IMR-90 (cell line): ENCODE measurements at regions not wholly inside any gene's neighbourhood (a gene's known extent, or its start where the extent isn't known, plus 50 kb on each side); places are given as distances from the start of the nearest gene placed in this dataset.

Experiments used
- ATAC-seq: fragments of 200-7000 bp; cut with Tn5 transposase; 2 replicates; pipeline ENCODE4 v1.9.1; 2020; ENCODE audit warnings: low read depth, mild to moderate bottlenecking, moderate library complexity
- BruUV-seq: library from RNA; stranded (reverse); fragments of 400-500 nt; replicated peaks from 2 replicates; lab custom pipeline; 2021; lab: Mats Ljungman, UMichigan
- CTCF ChIA-PET: fragments of 300-600 bp; formaldehyde crosslinking; extraction: SDS; loops from one replicate; lab custom pipeline; 2021; ENCODE audit warnings: antibody characterized with exemption; lab: Yijun Ruan, JAX
- POLR2A ChIA-PET: fragments of 300-600 bp; sonication (Branson Sonifier 250); formaldehyde crosslinking; loops from one replicate; lab custom pipeline; 2022; ENCODE audit warnings: antibody characterized with exemption; ENCODE audit not compliant: unreplicated experiment; lab: Charles Lee
- DNase-seq: peaks from one replicate; pipeline ENCODE4 v3.0.0; 2013
- H2AFZ ChIP-seq: replicated peaks from 2 replicates; pipeline ENCODE3; 2013; ENCODE audit warnings: low read length, mild to moderate bottlenecking; ENCODE audit not compliant: poor library complexity
- H2AK5ac ChIP-seq: 2 replicates; pipeline ENCODE4 v1.6.1; 2013; ENCODE audit warnings: low read depth, low read length, inconsistent platforms
- H2AK9ac ChIP-seq: replicated peaks from 2 replicates; pipeline ENCODE3; 2013; ENCODE audit warnings: mild to moderate bottlenecking, low read depth, low read length, moderate library complexity; ENCODE audit not compliant: poor library complexity
- H2BK120ac ChIP-seq: 2 replicates; pipeline ENCODE4 v1.6.1; 2013; ENCODE audit warnings: low read depth, low read length, inconsistent platforms
- H2BK15ac ChIP-seq: 3 replicates; pipeline ENCODE4 v1.6.1; 2013; ENCODE audit warnings: low read depth, low read length, inconsistent platforms
- H2BK20ac ChIP-seq: 2 replicates; pipeline ENCODE4 v1.6.1; 2013; ENCODE audit warnings: low read depth, mild to moderate bottlenecking, inconsistent platforms, low read length, moderate library complexity
- H2BK5ac ChIP-seq: 2 replicates; pipeline ENCODE4 v1.6.1; 2013; ENCODE audit warnings: mild to moderate bottlenecking, low read depth, low read length, inconsistent platforms; ENCODE audit not compliant: poor library complexity, severe bottlenecking
- H3K14ac ChIP-seq: replicated peaks from 2 replicates; pipeline ENCODE4 v1.6.1; 2013; ENCODE audit warnings: low read depth, low read length, inconsistent platforms
- H3K18ac ChIP-seq: 2 replicates; pipeline ENCODE4 v1.6.1; 2013; ENCODE audit warnings: low read depth, low read length, control low read depth
- H3K23ac ChIP-seq: 2 replicates; pipeline ENCODE4 v1.6.1; 2013; ENCODE audit warnings: low read depth, low read length, inconsistent platforms
- H3K27ac ChIP-seq: 2 replicates; pipeline ENCODE4 v1.5.1; 2013; ENCODE audit warnings: mild to moderate bottlenecking, control low read depth, low read length; ENCODE audit not compliant: insufficient read depth
- H3K27me3 ChIP-seq: 2 replicates; pipeline ENCODE4 v1.6.1; 2013; ENCODE audit warnings: low read length; ENCODE audit not compliant: control insufficient read depth, insufficient read depth
- H3K36me3 ChIP-seq: 2 replicates; pipeline ENCODE4 v1.6.1; 2013; ENCODE audit warnings: low read length, mixed read lengths; ENCODE audit not compliant: control insufficient read depth, insufficient read depth
- H3K4ac ChIP-seq: 2 replicates; pipeline ENCODE4 v1.6.1; 2013; ENCODE audit warnings: low read depth, low read length, inconsistent platforms
- H3K4me1 ChIP-seq: 2 replicates; pipeline ENCODE4 v1.6.1; 2013; ENCODE audit warnings: low read length, mixed read lengths; ENCODE audit not compliant: control insufficient read depth, insufficient read depth
- H3K4me2 ChIP-seq: 2 replicates; pipeline ENCODE4 v1.6.1; 2013; ENCODE audit warnings: low read depth, mild to moderate bottlenecking, control low read depth, low read length, moderate library complexity
- H3K4me3 ChIP-seq: 2 replicates; pipeline ENCODE4 v1.5.1; 2013; ENCODE audit warnings: low read depth, mild to moderate bottlenecking, control low read depth, low read length, moderate library complexity; ENCODE audit not compliant: insufficient read depth
- H3K56ac ChIP-seq: 2 replicates; pipeline ENCODE4 v1.6.1; 2013; ENCODE audit warnings: low read length, inconsistent platforms; ENCODE audit not compliant: insufficient read depth; ENCODE audit errors: extremely low read depth
- H3K79me1 ChIP-seq, 2 experiments: 2 replicates each; pipeline ENCODE4 v1.6.1; 2013; ENCODE audit warnings: low read length in 2 of 2, inconsistent platforms in 1 of 2, low read depth in 1 of 2
- H3K9ac ChIP-seq: 2 replicates; pipeline ENCODE4 v1.6.1; 2013; ENCODE audit warnings: low read depth, low read length, control low read depth
- H3K9me1 ChIP-seq: 2 replicates; pipeline ENCODE4 v1.6.1; 2013; ENCODE audit warnings: low read length, inconsistent platforms; ENCODE audit not compliant: insufficient read depth
- H3K9me3 ChIP-seq: 2 replicates; pipeline ENCODE4 v1.6.1; 2013; ENCODE audit warnings: low read length; ENCODE audit not compliant: control insufficient read depth, insufficient read depth
- H4K20me1 ChIP-seq: 2 replicates; pipeline ENCODE4 v1.6.1; 2013; ENCODE audit warnings: low read length, inconsistent platforms; ENCODE audit not compliant: insufficient read depth
- H4K5ac ChIP-seq: 2 replicates; pipeline ENCODE4 v1.6.1; 2013; ENCODE audit warnings: mild to moderate bottlenecking, low read depth, low read length, control low read depth
- H4K8ac ChIP-seq, 2 experiments: 2 replicates each; pipeline ENCODE4 v1.6.1; 2013; ENCODE audit warnings: low read depth in 2 of 2, low read length in 2 of 2, control low read depth in 1 of 2, inconsistent platforms in 1 of 2
- H4K91ac ChIP-seq: 2 replicates; pipeline ENCODE4 v1.6.1; 2013; ENCODE audit warnings: low read depth, low read length, inconsistent platforms; ENCODE audit not compliant: insufficient read depth
- BHLHE40 ChIP-seq: fragments of 150-350 bp; IDR thresholded peaks from 2 replicates; pipeline ENCODE4 v1.6.1; 2016; ENCODE audit warnings: mild to moderate bottlenecking, low read depth, low read length
- CEBPB ChIP-seq: IDR thresholded peaks from 2 replicates; pipeline ENCODE4 v1.6.1; 2012; ENCODE audit warnings: low read depth, low read length, improper control_type of control experiment
- CHD1 ChIP-seq: IDR thresholded peaks from 2 replicates; pipeline ENCODE4 v1.6.1; 2012; ENCODE audit warnings: low read depth, low read length, improper control_type of control experiment
- CTCF ChIP-seq: conservative IDR thresholded peaks from 2 replicates; pipeline ENCODE4 v1.5.1; 2012; ENCODE audit warnings: mild to moderate bottlenecking, low read depth, low read length, improper control_type of control experiment
- FOS ChIP-seq: fragments of 150-350 bp; IDR thresholded peaks from 2 replicates; pipeline ENCODE4 v1.6.1; 2016; ENCODE audit warnings: low read depth, low read length
- MAFK ChIP-seq: IDR thresholded peaks from 2 replicates; pipeline ENCODE4 v1.6.1; 2012; ENCODE audit warnings: low read depth, low read length, improper control_type of control experiment
- MAZ ChIP-seq: IDR thresholded peaks from 2 replicates; pipeline ENCODE4 v1.6.1; 2012; ENCODE audit warnings: low read depth, mild to moderate bottlenecking, low read length, improper control_type of control experiment, moderate library complexity, borderline replicate concordance
- MXI1 ChIP-seq: IDR thresholded peaks from 2 replicates; pipeline ENCODE4 v1.6.1; 2012; ENCODE audit warnings: low read depth, mild to moderate bottlenecking, low read length, moderate library complexity, borderline replicate concordance
- NFE2L2 ChIP-seq: fragments of 150-350 bp; IDR thresholded peaks from 2 replicates; pipeline ENCODE4 v1.6.1; 2016; ENCODE audit warnings: low read depth, mild to moderate bottlenecking, low read length
- POLR2A ChIP-seq: IDR thresholded peaks from 2 replicates; pipeline ENCODE4 v1.6.1; 2012; ENCODE audit warnings: mild to moderate bottlenecking, low read depth, low read length
- RAD21 ChIP-seq: IDR thresholded peaks from 2 replicates; pipeline ENCODE4 v1.6.1; 2012; ENCODE audit warnings: low read length, improper control_type of control experiment
- RCOR1 ChIP-seq: IDR thresholded peaks from 2 replicates; pipeline ENCODE4 v1.6.1; 2012; ENCODE audit warnings: mild to moderate bottlenecking, low read length, improper control_type of control experiment; ENCODE audit not compliant: insufficient replicate concordance
- RFX5 ChIP-seq: IDR thresholded peaks from 2 replicates; pipeline ENCODE4 v1.8.0; 2012; ENCODE audit warnings: low read depth, mild to moderate bottlenecking, low read length, moderate library complexity
- SMC3 ChIP-seq: fragments of 150-350 bp; IDR thresholded peaks from 2 replicates; pipeline ENCODE4 v1.6.1; 2016; ENCODE audit warnings: low read depth, mild to moderate bottlenecking, antibody characterized with exemption, low read length, moderate library complexity
- USF2 ChIP-seq: fragments of 150-350 bp; IDR thresholded peaks from 2 replicates; pipeline ENCODE4 v1.6.1; 2017; ENCODE audit warnings: mild to moderate bottlenecking, antibody characterized with exemption, low read length, low read depth
- WGBS, 2 experiments: methylation state at CpG; one replicate each; pipeline versions ENCODE4 v1.1.5 to v1.1.7; 2013; ENCODE audit warnings: missing lambda C conversion rate in 2 of 2; ENCODE audit not compliant: insufficient read length in 1 of 2; ENCODE audit errors: extremely low coverage in 2 of 2; 5-methylcytosine and 5-hydroxymethylcytosine counted together
- dilution Hi-C: fragments of 300-500 bp; cut with HindIII; formaldehyde crosslinking; loops from one replicate; pipeline ENCODE4 v1.14.3; 2018; ENCODE audit warnings: low sequenced_read_pairs; ENCODE audit not compliant: unreplicated experiment
- in situ Hi-C: fragments of 300-500 bp; cut with MboI; formaldehyde crosslinking; loops from 3 replicates; pipeline ENCODE4 v1.14.3; 2019; ENCODE audit warnings: low sequenced_read_pairs, inconsistent platforms, mixed read lengths
- intact Hi-C: fragments of 100-400 bp; cut with micrococcal nuclease; formaldehyde crosslinking; loops from 2 replicates; pipeline ENCODE4 v1.10.0; 2022
- TF ChIP-seq, protein P1 (sequence below): fragments of 150-350 bp; IDR thresholded peaks from 2 replicates; pipeline ENCODE4 v1.6.1; 2016; ENCODE audit warnings: low read depth, mild to moderate bottlenecking, low read length, moderate library complexity, borderline replicate concordance

DNA sequence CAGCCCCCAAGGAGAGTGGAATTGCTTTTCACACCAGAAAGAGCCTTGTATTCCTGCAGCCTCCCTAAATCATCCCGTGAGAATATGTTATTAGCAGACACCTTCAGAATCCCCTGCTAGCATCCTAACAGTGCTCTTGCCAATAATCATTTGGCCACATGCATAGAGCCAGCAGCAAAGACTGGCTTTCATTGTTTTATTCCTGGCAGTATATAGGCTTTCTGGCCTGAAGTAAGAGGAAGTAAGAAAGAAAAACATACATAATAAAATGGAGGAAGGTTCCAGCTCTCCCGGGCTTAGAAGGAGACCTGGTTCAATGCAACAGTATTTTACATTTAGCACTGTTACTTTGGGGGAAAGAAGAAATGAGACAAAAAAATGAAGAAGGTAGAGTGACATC lies 176.7 kb upstream of the ATF7IP start:
- TF ChIP-seq CTCF: no peak
- no peak for TF ChIP-seq RAD21
- TF ChIP-seq MAFK: no peak
- no peak for TF ChIP-seq NFE2L2
- TF ChIP-seq CEBPB: no peak
- TF ChIP-seq FOS: no peak
- no peak for TF ChIP-seq BHLHE40
- TF ChIP-seq RFX5: no peak
- TF ChIP-seq SMC3: no peak
- TF ChIP-seq POLR2A: no peak
- TF ChIP-seq MAZ: no peak
- TF ChIP-seq RCOR1: no peak
- no peak for TF ChIP-seq USF2
- TF ChIP-seq MXI1: no peak
- TF ChIP-seq, protein P1, sequence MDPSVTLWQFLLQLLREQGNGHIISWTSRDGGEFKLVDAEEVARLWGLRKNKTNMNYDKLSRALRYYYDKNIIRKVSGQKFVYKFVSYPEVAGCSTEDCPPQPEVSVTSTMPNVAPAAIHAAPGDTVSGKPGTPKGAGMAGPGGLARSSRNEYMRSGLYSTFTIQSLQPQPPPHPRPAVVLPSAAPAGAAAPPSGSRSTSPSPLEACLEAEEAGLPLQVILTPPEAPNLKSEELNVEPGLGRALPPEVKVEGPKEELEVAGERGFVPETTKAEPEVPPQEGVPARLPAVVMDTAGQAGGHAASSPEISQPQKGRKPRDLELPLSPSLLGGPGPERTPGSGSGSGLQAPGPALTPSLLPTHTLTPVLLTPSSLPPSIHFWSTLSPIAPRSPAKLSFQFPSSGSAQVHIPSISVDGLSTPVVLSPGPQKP: no peak
- TF ChIP-seq CHD1: no peak
- DNase-seq (no peak), ATAC-seq (no peak)
- Histone ChIP-seq H3K18ac (no peak overlapping the region), H3K4me3 (no peak overlapping the region), H3K23ac (no peak overlapping the region), H3K4ac (no peak overlapping the region), H3K79me1 (no peaks in the 10 kb centered on the region), H3K27ac (no peak overlapping the region), H3K14ac (no peak overlapping the region), H3K56ac (no peak overlapping the region), H2AK9ac (no peak overlapping the region), H3K4me1 (no peaks in the 10 kb centered on the region), H3K4me2 (no peak overlapping the region), H2BK20ac (no peak overlapping the region), H3K27me3 (no peaks in the 10 kb centered on the region), H2AFZ (no peak overlapping the region), H2AK5ac (no peak overlapping the region), H2BK120ac (no peak overlapping the region), H4K8ac (no peak overlapping the region), H3K36me3 (no peaks in the 10 kb centered on the region), H2BK5ac (no peak overlapping the region), H3K9ac (no peak overlapping the region), H3K9me1 (no peaks in the 10 kb centered on the region), H3K9me3 (no peaks in the 10 kb centered on the region), H4K5ac (no peak overlapping the region), H2BK15ac (no peak overlapping the region), H4K20me1 (no peaks in the 10 kb centered on the region), H4K91ac (no peak overlapping the region)
- ChIA-PET POLR2A (no interaction called here), CTCF (no interaction called here)
- in situ Hi-C loops: no loop called here
- no TSS peak for BruUV-seq
- WGBS, 2 experiments: no CpG with 5 or more reads among the region's 2 CpGs
- intact Hi-C loops: loop anchor here (5.0 kb wide), 1 partner anchor 179 kb away; the partner anchor contains the start of gene ATF7IP
- dilution Hi-C loops: no loop called here
